HuH-7 (cell line): ENCODE measurements at regions not wholly inside any gene's neighbourhood (a gene's known extent, or its start where the extent isn't known, plus 50 kb on each side); places are given as distances from the start of the nearest gene placed in this dataset.
"Not testable (repeated sequence)": the region's sequence is repeated elsewhere in the genome, so short reads cannot be mapped to it uniquely, and the experiment has no call there.

Source experiments
- DNase-seq: peaks from one replicate; pipeline ENCODE4 v3.0.0; 2011; ENCODE audit warnings: low spot score

- DNase-seq: no peak
Observed at GRCh38 chr1:60540141-60540540, 466.6 kb upstream of the C1orf87 start.

- DNase-seq: no peak
Observed at GRCh38 chr1:60535713-60536112, 462.1 kb upstream of the C1orf87 start.

- DNase-seq: no peak
Observed at GRCh38 chr1:60527567-60527966, 454.0 kb upstream of the C1orf87 start.

GRCh38 chr1:60516996-60517395, 443.4 kb upstream of the C1orf87 start:
- DNase-seq: no peak

GRCh38 chr1:60510162-60510561, 436.6 kb upstream of the C1orf87 start:
- DNase-seq: no peak

- no peak for DNase-seq
Observed at GRCh38 chr1:60504206-60504840, 430.8 kb upstream of the C1orf87 start.

GRCh38 chr1:60503266-60503925, 429.8 kb upstream of the C1orf87 start:
- DNase-seq: no peak

GRCh38 chr1:60502506-60502905, 428.9 kb upstream of the C1orf87 start:
- no peak for DNase-seq

GRCh38 chr1:60489916-60490480, 416.4 kb upstream of the C1orf87 start:
- not testable (repeated sequence) for DNase-seq

GRCh38 chr1:60488847-60489246, 415.3 kb upstream of the C1orf87 start:
- no peak for DNase-seq

GRCh38 chr1:60487565-60488345, 414.2 kb upstream of the C1orf87 start:
- DNase-seq: no peak

GRCh38 chr1:60483509-60483908, 409.9 kb upstream of the C1orf87 start:
- no peak for DNase-seq

GRCh38 chr1:60470246-60470645, 396.7 kb upstream of the C1orf87 start:
- no peak for DNase-seq

- DNase-seq: no peak
Observed at GRCh38 chr1:60463786-60464185, 390.2 kb upstream of the C1orf87 start.

GRCh38 chr1:60463146-60463545, 389.6 kb upstream of the C1orf87 start:
- no peak for DNase-seq

- no peak for DNase-seq
Observed at GRCh38 chr1:60461925-60462595, 388.5 kb upstream of the C1orf87 start.

- DNase-seq: no peak
Observed at GRCh38 chr1:60458111-60458510, 384.5 kb upstream of the C1orf87 start.

GRCh38 chr1:60449876-60450275, 376.3 kb upstream of the C1orf87 start:
- no peak for DNase-seq

- DNase-seq: no peak
Observed at GRCh38 chr1:60448850-60449249, 375.3 kb upstream of the C1orf87 start.

GRCh38 chr1:60444680-60445079, 371.1 kb upstream of the C1orf87 start:
- no peak for DNase-seq

GRCh38 chr1:60436186-60436585, 362.6 kb upstream of the C1orf87 start:
- no peak for DNase-seq

- no peak for DNase-seq
Observed at GRCh38 chr1:60431593-60431992, 358.0 kb upstream of the C1orf87 start.
